Thyroid gland (tissue), 4 donors: ENCODE measurements at regions not wholly inside any gene's neighbourhood (a gene's known extent, or its start where the extent isn't known, plus 50 kb on each side); places are given as distances from the start of the nearest gene placed in this dataset.

Experiments
- CTCF ChIP-seq, 6 experiments: fragments of 200-600 bp in 3 of 6; fragments of 450-650 bp in 3 of 6; sonication (generic) in 3 of 6; IDR thresholded peaks; one replicate each; pipeline ENCODE4 v1.5.1; 2016 to 2019; ENCODE audit warnings: antibody characterized with exemption in 6 of 6, mild to moderate bottlenecking in 2 of 6, inconsistent platforms in 1 of 6, moderate library complexity in 1 of 6
- POLR2A ChIP-seq, 2 donors: fragments of 450-650 bp; IDR thresholded peaks; one replicate each; pipeline ENCODE4 v1.6.1; 2017; ENCODE audit warnings: antibody characterized with exemption in 2 of 2, mild to moderate bottlenecking in 2 of 2, moderate library complexity in 1 of 2

GRCh38 chr2:236981701-236982485 lies 103.8 kb upstream of the COPS8 start:
- TF ChIP-seq CTCF (IDR thresholded peaks at IDR 0.05) (no peak), POLR2A (IDR thresholded peaks at IDR 0.05) (no peak)
